HEK293 (cell line): ENCODE measurements at regions not wholly inside any gene's neighbourhood (a gene's known extent, or its start where the extent isn't known, plus 50 kb on each side); places are given as distances from the start of the nearest gene placed in this dataset.

ENCODE experiments used
- CTCF ChIP-seq: fragments of 450-650 bp; formaldehyde crosslinking; IDR thresholded peaks from 2 replicates; pipeline ENCODE4 v1.5.1; 2016; ENCODE audit warnings: missing biosample characterization, missing genetic modification characterization
- GLI4 ChIP-seq: fragments of 450-650 bp; formaldehyde crosslinking; IDR thresholded peaks from 2 replicates; pipeline ENCODE4 v1.5.1; 2016; ENCODE audit warnings: missing biosample characterization, missing genetic modification characterization
- MYNN ChIP-seq: fragments of 450-650 bp; formaldehyde crosslinking; IDR thresholded peaks from 2 replicates; pipeline ENCODE4 v1.5.1; 2016; ENCODE audit warnings: missing biosample characterization, missing genetic modification characterization, borderline replicate concordance
- ZBTB1 ChIP-seq: fragments of 450-650 bp; formaldehyde crosslinking; IDR thresholded peaks from 2 replicates; pipeline ENCODE4 v1.5.1; 2016; ENCODE audit warnings: missing biosample characterization, missing genetic modification characterization
- ZFP41 ChIP-seq: fragments of 450-650 bp; formaldehyde crosslinking; IDR thresholded peaks from 2 replicates; pipeline ENCODE4 v1.5.1; 2016; ENCODE audit warnings: missing biosample characterization, missing genetic modification characterization, borderline replicate concordance
- ZNF114 ChIP-seq: fragments of 450-650 bp; formaldehyde crosslinking; IDR thresholded peaks from 2 replicates; pipeline ENCODE4 v1.5.0; 2017; ENCODE audit warnings: missing biosample characterization, missing genetic modification characterization
- ZNF202 ChIP-seq: fragments of 450-650 bp; formaldehyde crosslinking; IDR thresholded peaks from 2 replicates; pipeline ENCODE4 v1.5.1; 2016; ENCODE audit warnings: missing biosample characterization, missing genetic modification characterization, borderline replicate concordance
- ZNF274 ChIP-seq, 2 experiments: fragments of 200-500 bp in 1 of 2; fragments of 450-650 bp in 1 of 2; sonication (Bioruptor generic) in 1 of 2; formaldehyde crosslinking in 1 of 2; IDR thresholded peaks; 2 replicates each; pipeline versions ENCODE4 v1.5.1 to v1.6.1; 2014 to 2016; ENCODE audit warnings: borderline replicate concordance in 1 of 2, inconsistent platforms in 1 of 2, low read length in 1 of 2, missing biosample characterization in 1 of 2, missing genetic modification characterization in 1 of 2
- ZNF362 ChIP-seq: fragments of 450-650 bp; formaldehyde crosslinking; IDR thresholded peaks from 2 replicates; pipeline ENCODE4 v1.5.1; 2016; ENCODE audit warnings: missing biosample characterization, missing genetic modification characterization
- ZNF510 ChIP-seq: fragments of 450-650 bp; formaldehyde crosslinking; IDR thresholded peaks from 2 replicates; pipeline ENCODE4 v1.5.1; 2018; ENCODE audit warnings: mild to moderate bottlenecking, missing genetic modification characterization, missing biosample characterization; ENCODE audit not compliant: insufficient replicate concordance
- ZNF596 ChIP-seq: fragments of 450-650 bp; IDR thresholded peaks from 2 replicates; pipeline ENCODE4 v1.5.0; 2018; ENCODE audit warnings: missing biosample characterization, mild to moderate bottlenecking, missing genetic modification characterization, moderate library complexity
- ZSCAN5A ChIP-seq: fragments of 450-650 bp; formaldehyde crosslinking; IDR thresholded peaks from 2 replicates; pipeline ENCODE4 v1.5.1; 2016; ENCODE audit warnings: missing biosample characterization, missing genetic modification characterization

GRCh38 chr12:31859232-31859977 lies 99.8 kb upstream of the RESF1 start:
- TF ChIP-seq CTCF: no peak
- TF ChIP-seq MYNN: no peak
- no peak for TF ChIP-seq ZNF596 (tag by site-specific recombination)
- TF ChIP-seq ZBTB1 (tag by site-specific recombination): no peak
- no peak for TF ChIP-seq ZNF510
- no peak for TF ChIP-seq ZFP41 (tag by site-specific recombination)
- no peak for TF ChIP-seq ZNF362 (tag by site-specific recombination)
- no peak for TF ChIP-seq ZNF274 (IDR thresholded peaks at IDR 0.05; ENCODE audit: low read length)
- no peak for TF ChIP-seq ZNF274 (tag by site-specific recombination; IDR thresholded peaks at IDR 0.05; ENCODE audit: borderline replicate concordance)
- no peak for TF ChIP-seq ZNF114 (tag by site-specific recombination)
- no peak for TF ChIP-seq ZSCAN5A (tag by site-specific recombination)
- TF ChIP-seq ZNF202: no peak
- TF ChIP-seq GLI4: no peak
